Gastrocnemius medialis (tissue), 4 donors: ENCODE measurements at regions not wholly inside any gene's neighbourhood (a gene's known extent, or its start where the extent isn't known, plus 50 kb on each side); places are given as distances from the start of the nearest gene placed in this dataset.

Source experiments
- CTCF ChIP-seq, 5 experiments: fragments of 450-650 bp in 3 of 5; fragments of 200-600 bp in 2 of 5; sonication (generic) in 2 of 5; IDR thresholded peaks in 4 of 5; conservative IDR thresholded peaks in 1 of 5; 1 replicate in 4 of 5; 2 replicates in 1 of 5; pipeline ENCODE4 v1.5.1; 2016 to 2019; ENCODE audit warnings: antibody characterized with exemption in 5 of 5, mild to moderate bottlenecking in 3 of 5, moderate library complexity in 3 of 5
- POLR2A ChIP-seq, 2 donors: fragments of 450-650 bp; IDR thresholded peaks; one replicate each; pipeline ENCODE4 v1.6.1; 2017; ENCODE audit warnings: antibody characterized with exemption in 2 of 2, mild to moderate bottlenecking in 2 of 2, moderate library complexity in 2 of 2

GRCh38 chr4:77466430-77466829 lies 139.2 kb upstream of the CXCL13 start:
- TF ChIP-seq POLR2A (IDR thresholded peaks at IDR 0.05) (no peak), CTCF (IDR thresholded peaks at IDR 0.05 in 4 of 5, conservative IDR thresholded peaks at IDR 0.05 in 1 of 5) (no peak)
